HEK293 (cell line): ENCODE measurements at regions not wholly inside any gene's neighbourhood (a gene's known extent, or its start where the extent isn't known, plus 50 kb on each side); places are given as distances from the start of the nearest gene placed in this dataset.

Experiments
- CTCF ChIA-PET: fragments of 350-600 bp; formaldehyde crosslinking; extraction: SDS; loops from one replicate; lab custom pipeline; 2021; ENCODE audit warnings: antibody characterized with exemption; lab: Yijun Ruan, JAX
- POLR2A ChIA-PET: fragments of 300-600 bp; formaldehyde crosslinking; extraction: SDS; loops from one replicate; lab custom pipeline; 2020; ENCODE audit warnings: antibody characterized with exemption, inconsistent platforms; lab: Yijun Ruan, JAX
- H3K27ac ChIP-seq: fragments of 200-500 bp; sonication (Bioruptor generic); 2 replicates; pipeline ENCODE4 v1.5.1; 2014; ENCODE audit warnings: low read depth, low read length, control low read depth, inconsistent platforms; ENCODE audit errors: extremely low read depth
- H3K36me3 ChIP-seq, 2 experiments: fragments of 200-500 bp in 1 of 2; sonication (Bioruptor generic) in 1 of 2; 1 replicate in 1 of 2; 2 replicates in 1 of 2; pipeline ENCODE4 v1.5.1; 2014 to 2017; ENCODE audit warnings: inconsistent platforms in 2 of 2, low read length in 2 of 2; ENCODE audit not compliant: control insufficient read depth in 2 of 2, insufficient read depth in 1 of 2
- H3K4me1 ChIP-seq: fragments of 200-500 bp; sonication (Bioruptor generic); 2 replicates; pipeline ENCODE4 v1.5.1; 2014; ENCODE audit warnings: mild to moderate bottlenecking, low read length, inconsistent platforms; ENCODE audit not compliant: control insufficient read depth, insufficient read depth
- H3K4me3 ChIP-seq: 2 replicates; pipeline ENCODE4 v1.5.1; 2011; ENCODE audit warnings: low read depth, mild to moderate bottlenecking, control low read depth, low read length, moderate library complexity
- H3K9me3 ChIP-seq: fragments of 200-500 bp; sonication (Bioruptor generic); 2 replicates; pipeline ENCODE4 v1.5.1; 2014; ENCODE audit warnings: low read depth, low read length, inconsistent platforms; ENCODE audit not compliant: control insufficient read depth, insufficient read depth
- GFI1B ChIP-seq: fragments of 450-650 bp; formaldehyde crosslinking; IDR thresholded peaks from 2 replicates; pipeline ENCODE4 v1.5.1; 2016; ENCODE audit warnings: missing biosample characterization, missing genetic modification characterization
- HOXC10 ChIP-seq: sonication (generic); formaldehyde crosslinking; IDR thresholded peaks from 2 replicates; pipeline ENCODE4 v1.8.1; 2023; ENCODE audit warnings: mild to moderate bottlenecking, missing genetic modification reagents
- KLF16 ChIP-seq: fragments of 450-650 bp; formaldehyde crosslinking; IDR thresholded peaks from 2 replicates; pipeline ENCODE4 v1.5.1; 2017; ENCODE audit warnings: missing biosample characterization, missing genetic modification characterization
- KLF9 ChIP-seq: fragments of 450-650 bp; formaldehyde crosslinking; IDR thresholded peaks from 2 replicates; pipeline ENCODE4 v1.5.1; 2016; ENCODE audit warnings: missing biosample characterization, missing genetic modification characterization, low read depth
- OSR2 ChIP-seq: fragments of 450-650 bp; formaldehyde crosslinking; IDR thresholded peaks from 2 replicates; pipeline ENCODE4 v1.5.1; 2016; ENCODE audit warnings: missing biosample characterization, missing genetic modification characterization
- PRDM6 ChIP-seq: fragments of 450-650 bp; formaldehyde crosslinking; IDR thresholded peaks from 2 replicates; pipeline ENCODE4 v1.5.1; 2017; ENCODE audit warnings: missing biosample characterization, missing genetic modification characterization
- SP3 ChIP-seq: fragments of 450-650 bp; formaldehyde crosslinking; IDR thresholded peaks from 2 replicates; pipeline ENCODE4 v1.5.1; 2016; ENCODE audit warnings: missing biosample characterization, missing genetic modification characterization
- ZNF114 ChIP-seq: fragments of 450-650 bp; formaldehyde crosslinking; IDR thresholded peaks from 2 replicates; pipeline ENCODE4 v1.5.0; 2017; ENCODE audit warnings: missing biosample characterization, missing genetic modification characterization
- ZNF146 ChIP-seq: fragments of 450-650 bp; formaldehyde crosslinking; IDR thresholded peaks from 2 replicates; pipeline ENCODE4 v1.5.1; 2016; ENCODE audit warnings: missing biosample characterization, missing genetic modification characterization
- ZNF169 ChIP-seq: fragments of 450-650 bp; formaldehyde crosslinking; IDR thresholded peaks from 2 replicates; pipeline ENCODE4 v1.5.1; 2016; ENCODE audit warnings: missing biosample characterization, missing genetic modification characterization
- ZNF324 ChIP-seq: fragments of 450-650 bp; formaldehyde crosslinking; IDR thresholded peaks from 2 replicates; pipeline ENCODE4 v1.5.1; 2016; ENCODE audit warnings: missing biosample characterization, missing genetic modification characterization
- ZNF449 ChIP-seq: fragments of 450-650 bp; formaldehyde crosslinking; IDR thresholded peaks from 2 replicates; pipeline ENCODE4 v1.5.1; 2017; ENCODE audit warnings: missing biosample characterization, mild to moderate bottlenecking, missing genetic modification characterization, moderate library complexity
- ZNF529 ChIP-seq: fragments of 450-650 bp; formaldehyde crosslinking; IDR thresholded peaks from 2 replicates; pipeline ENCODE4 v1.5.1; 2017; ENCODE audit warnings: missing genetic modification characterization, missing biosample characterization; ENCODE audit not compliant: insufficient replicate concordance
- ZNF645 ChIP-seq: fragments of 450-650 bp; formaldehyde crosslinking; IDR thresholded peaks from 2 replicates; pipeline ENCODE4; 2016; ENCODE audit warnings: missing biosample characterization, missing genetic modification characterization
- ZNF747 ChIP-seq: fragments of 450-650 bp; formaldehyde crosslinking; IDR thresholded peaks from 2 replicates; pipeline ENCODE4 v1.5.1; 2016; ENCODE audit warnings: missing biosample characterization, missing genetic modification characterization
- ZNF777 ChIP-seq: fragments of 450-650 bp; formaldehyde crosslinking; IDR thresholded peaks from 2 replicates; pipeline ENCODE4 v1.5.1; 2017; ENCODE audit warnings: missing biosample characterization, missing genetic modification characterization, borderline replicate concordance
- ZNF843 ChIP-seq: fragments of 450-650 bp; formaldehyde crosslinking; IDR thresholded peaks from 2 replicates; pipeline ENCODE4 v1.5.1; 2016; ENCODE audit warnings: missing biosample characterization, missing genetic modification characterization
- ZSCAN4 ChIP-seq: fragments of 450-650 bp; formaldehyde crosslinking; IDR thresholded peaks from 2 replicates; pipeline ENCODE4 v1.5.1; 2017; ENCODE audit warnings: missing biosample characterization, missing genetic modification characterization

GRCh38 chr3:70861234-70861633 lies 548.8 kb upstream of the MDFIC2 start:
- Histone ChIP-seq H3K4me1 (no peaks in the 10 kb centered on the region), H3K36me3 (no peaks in the 10 kb centered on the region), H3K4me3 (no peak overlapping the region), H3K27ac (no peak overlapping the region), H3K9me3 (no peaks in the 10 kb centered on the region)
- ChIA-PET CTCF (no interaction called here), POLR2A (no interaction called here)
- TF ChIP-seq SP3 (tag by site-specific recombination): no peak
- no peak for TF ChIP-seq ZNF146 (tag by site-specific recombination)
- no peak for TF ChIP-seq OSR2 (tag by site-specific recombination)
- no peak for TF ChIP-seq GFI1B (tag by site-specific recombination)
- no peak for TF ChIP-seq KLF9 (tag by site-specific recombination)
- no peak for TF ChIP-seq KLF16 (tag by site-specific recombination)
- no peak for TF ChIP-seq ZNF529

- no peak for TF ChIP-seq ZNF114 (tag by site-specific recombination)
- TF ChIP-seq PRDM6 (tag by site-specific recombination): no peak
- no peak for TF ChIP-seq HOXC10 (CRISPR knock-in tag)
- no peak for TF ChIP-seq ZNF777 (tag by site-specific recombination)
- TF ChIP-seq ZNF843: no peak
- TF ChIP-seq ZNF449 (tag by site-specific recombination): no peak
- no peak for TF ChIP-seq ZNF645
- no peak for TF ChIP-seq ZNF747 (tag by site-specific recombination)
- TF ChIP-seq ZNF169 (tag by site-specific recombination): no peak
- no peak for TF ChIP-seq ZSCAN4 (tag by site-specific recombination)
- no peak for TF ChIP-seq ZNF324 (tag by site-specific recombination)
- CTCF ChIA-PET: no interaction called here
- POLR2A ChIA-PET: no interaction called here
Measured at GRCh38 chr3:70857916-70858315, 545.5 kb upstream of the MDFIC2 start.

More at GRCh38 chr3:70857916-70858315, 545.5 kb upstream of the MDFIC2 start:
- no peaks in the 10 kb centered on the region for H3K9me3 ChIP-seq
- H3K4me1 ChIP-seq: no peaks in the 10 kb centered on the region
- no peaks in the 10 kb centered on the region for H3K36me3 ChIP-seq
- no peak overlapping the region for H3K4me3 ChIP-seq
- H3K27ac ChIP-seq: no peak overlapping the region
